Fibroblast of mammary gland (primary cell): ENCODE measurements at regions not wholly inside any gene's neighbourhood (a gene's known extent, or its start where the extent isn't known, plus 50 kb on each side); places are given as distances from the start of the nearest gene placed in this dataset.

Experiments
- DNase-seq: peaks from one replicate; pipeline ENCODE4 v3.0.0-alpha.2; 2010; ENCODE audit warnings: low read depth
- H3K4me3 ChIP-seq: 2 replicates; pipeline ENCODE4 v1.5.1; 2011; ENCODE audit warnings: low read depth, mild to moderate bottlenecking, low read length, moderate library complexity; ENCODE audit not compliant: control insufficient read depth
- TF ChIP-seq, protein P1 (sequence below): conservative IDR thresholded peaks from 2 replicates; pipeline ENCODE4 v1.5.1; 2011; ENCODE audit warnings: low read depth, low read length, inconsistent platforms; ENCODE audit not compliant: control insufficient read depth, insufficient read depth

DNA sequence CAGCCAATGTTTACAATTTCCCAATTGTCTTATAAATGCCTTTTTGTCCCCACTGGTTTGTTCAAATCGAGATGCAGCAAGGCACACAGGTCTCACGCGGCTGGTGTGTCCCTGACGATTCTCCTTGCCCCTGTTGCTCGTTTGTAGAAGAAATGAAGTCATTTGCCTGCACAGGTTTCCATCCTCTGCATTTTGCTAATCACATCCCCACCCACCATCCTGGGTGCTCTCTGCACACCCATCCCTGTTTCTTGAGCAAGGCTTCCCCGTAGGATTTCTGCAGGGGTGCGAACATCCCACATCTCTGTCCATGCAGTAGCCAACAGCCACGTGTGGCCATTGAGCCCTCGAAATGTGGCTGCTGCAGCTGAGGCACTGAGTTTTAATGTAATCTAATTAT is 59.8 kb upstream of the SOX1 start:
- TF ChIP-seq, protein P1, sequence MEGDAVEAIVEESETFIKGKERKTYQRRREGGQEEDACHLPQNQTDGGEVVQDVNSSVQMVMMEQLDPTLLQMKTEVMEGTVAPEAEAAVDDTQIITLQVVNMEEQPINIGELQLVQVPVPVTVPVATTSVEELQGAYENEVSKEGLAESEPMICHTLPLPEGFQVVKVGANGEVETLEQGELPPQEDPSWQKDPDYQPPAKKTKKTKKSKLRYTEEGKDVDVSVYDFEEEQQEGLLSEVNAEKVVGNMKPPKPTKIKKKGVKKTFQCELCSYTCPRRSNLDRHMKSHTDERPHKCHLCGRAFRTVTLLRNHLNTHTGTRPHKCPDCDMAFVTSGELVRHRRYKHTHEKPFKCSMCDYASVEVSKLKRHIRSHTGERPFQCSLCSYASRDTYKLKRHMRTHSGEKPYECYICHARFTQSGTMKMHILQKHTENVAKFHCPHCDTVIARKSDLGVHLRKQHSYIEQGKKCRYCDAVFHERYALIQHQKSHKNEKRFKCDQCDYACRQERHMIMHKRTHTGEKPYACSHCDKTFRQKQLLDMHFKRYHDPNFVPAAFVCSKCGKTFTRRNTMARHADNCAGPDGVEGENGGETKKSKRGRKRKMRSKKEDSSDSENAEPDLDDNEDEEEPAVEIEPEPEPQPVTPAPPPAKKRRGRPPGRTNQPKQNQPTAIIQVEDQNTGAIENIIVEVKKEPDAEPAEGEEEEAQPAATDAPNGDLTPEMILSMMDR = no peak
- no peak for DNase-seq
- H3K4me3 ChIP-seq = no peak overlapping the region

DNA sequence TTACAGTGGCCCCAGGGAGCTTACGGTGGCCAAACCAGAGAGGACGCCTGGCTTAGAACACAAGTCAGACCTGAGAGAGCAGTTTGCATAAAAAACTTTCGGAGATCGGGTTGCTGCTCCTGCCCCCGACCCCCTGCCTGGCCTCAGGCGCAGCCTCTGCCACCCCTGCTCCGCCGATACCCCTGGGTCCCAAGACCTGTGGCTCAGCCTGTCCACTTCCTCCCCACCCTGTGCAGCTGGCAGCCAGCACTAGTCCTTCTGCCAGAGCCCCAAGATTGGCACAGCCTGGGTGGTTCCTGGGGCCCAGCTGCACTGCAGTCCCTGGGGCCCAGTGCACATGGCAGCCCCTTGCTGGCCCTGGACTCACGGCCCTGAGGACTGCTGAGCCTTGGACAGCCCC is 56.2 kb upstream of the SOX1 start:
- no peak for DNase-seq
- H3K4me3 ChIP-seq = no peak overlapping the region
- TF ChIP-seq, protein P1 = no peak

DNA sequence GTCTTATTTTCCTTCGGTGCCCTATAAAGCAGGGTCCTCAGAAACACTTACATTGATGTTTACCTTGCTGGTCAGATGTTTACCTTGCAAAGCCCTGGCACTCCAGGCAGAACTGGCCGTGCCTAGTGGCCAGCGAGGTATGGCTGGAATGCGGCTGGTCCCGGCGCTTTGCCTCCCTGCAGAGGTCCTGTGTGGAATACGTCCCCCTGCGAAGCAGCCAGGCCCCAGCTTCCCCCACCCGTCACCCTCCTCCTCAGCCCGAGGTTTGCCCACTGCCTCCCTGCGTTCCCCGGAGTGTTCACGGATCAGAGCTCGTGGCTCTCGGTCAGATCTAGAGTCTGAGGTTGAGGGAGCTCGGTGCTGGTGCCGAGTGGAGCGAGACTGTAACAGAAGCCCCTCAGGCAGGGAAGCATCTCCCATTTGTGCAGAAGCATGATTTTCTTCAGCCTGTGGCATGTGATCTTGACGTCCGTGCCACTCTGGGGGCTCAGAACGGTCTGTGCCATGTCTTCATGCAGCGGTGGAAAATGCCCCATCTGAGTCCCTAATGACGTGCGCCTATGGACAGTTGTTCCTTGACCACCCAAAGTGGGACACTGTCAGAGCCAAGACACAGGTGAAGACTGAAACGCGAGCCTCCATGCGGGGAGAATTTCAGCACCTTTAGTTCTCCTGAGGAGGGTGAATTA is 54.8 kb upstream of the SOX1 start:
- H3K4me3 ChIP-seq = no peak overlapping the region
- TF ChIP-seq, protein P1 = no peak
- DNase-seq = no peak

DNA sequence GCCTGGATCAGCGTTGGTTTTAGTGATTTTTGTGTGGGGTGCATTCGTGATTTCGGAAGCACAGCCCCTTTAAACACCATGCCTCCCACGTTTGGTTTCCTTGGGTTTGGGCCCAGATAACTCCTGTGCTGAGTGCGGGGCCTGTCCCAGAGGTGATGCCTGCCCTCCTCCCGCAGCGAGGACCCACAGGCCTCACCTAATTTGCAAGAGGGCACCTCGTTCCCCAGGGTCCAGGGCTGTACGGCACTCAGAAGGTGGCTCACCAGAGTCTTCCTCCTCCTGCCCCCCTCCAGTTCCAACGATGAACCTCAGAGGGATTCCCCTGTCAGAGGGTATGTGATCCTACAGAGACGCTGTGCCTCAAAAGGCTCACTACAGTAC is 54.3 kb upstream of the SOX1 start:
- no peak overlapping the region for H3K4me3 ChIP-seq
- no peak for DNase-seq
- TF ChIP-seq, protein P1 = no peak

DNA sequence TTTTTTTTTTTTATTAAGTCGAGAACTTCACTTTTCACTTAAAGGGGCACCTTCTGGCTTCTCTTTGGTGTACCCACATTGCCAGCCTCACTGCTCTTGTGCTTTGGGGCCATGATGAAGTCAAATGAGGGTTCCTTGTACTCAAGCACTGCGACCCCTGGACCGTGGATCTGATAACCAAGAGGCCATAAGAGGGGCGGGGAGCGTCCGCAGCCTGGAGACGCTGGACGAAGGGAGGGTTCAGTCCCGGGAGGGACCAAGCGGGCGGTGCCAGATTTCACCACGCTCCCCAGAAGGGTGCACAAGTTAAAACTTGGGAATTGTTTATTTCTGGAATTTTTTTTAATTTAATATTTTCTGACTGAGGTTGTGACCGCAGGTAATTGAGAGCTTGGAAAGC is 53.3 kb upstream of the SOX1 start:
- TF ChIP-seq, protein P1 = no peak
- no peak overlapping the region for H3K4me3 ChIP-seq
- DNase-seq = no peak

DNA sequence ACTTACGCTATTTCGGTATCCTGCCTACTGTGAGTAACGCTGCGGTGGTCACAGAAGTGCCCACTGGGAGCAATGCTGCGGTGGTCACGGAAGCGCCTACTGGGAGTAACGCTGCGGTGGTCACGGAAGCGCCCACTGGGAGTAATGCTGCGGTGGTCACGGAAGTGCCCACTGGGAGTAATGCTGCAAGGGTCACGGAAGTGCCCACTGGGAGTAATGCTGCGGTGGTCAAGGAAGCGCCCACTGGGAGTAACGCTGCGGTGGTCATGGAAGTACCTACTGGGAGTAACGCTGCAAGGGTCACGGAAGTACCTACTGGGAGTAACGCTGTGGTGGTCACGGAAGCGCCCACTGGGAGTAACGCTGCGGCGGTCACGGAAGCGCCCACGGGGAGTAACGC is 52.1 kb upstream of the SOX1 start:
- peak; percentile 0 for DNase-seq
- TF ChIP-seq, protein P1 = no peak
- H3K4me3 ChIP-seq = no peak overlapping the region
